ENCODE measurements at regions not wholly inside any gene's neighbourhood (a gene's known extent, or its start where the extent isn't known, plus 50 kb on each side); places are given as distances from the start of the nearest gene placed in this dataset.

- TF ChIP-seq SP1 (IDR thresholded peaks at IDR 0.05) (no peak), REST (IDR thresholded peaks at IDR 0.05) (no peak), CTCF (IDR thresholded peaks at IDR 0.05; ENCODE audit: low read depth, low read length, missing input control) (no peak), ATF3 (IDR thresholded peaks at IDR 0.05) (no peak)
Measured at GRCh38 chr7:114050571-114050970, 131.8 kb upstream of the PPP1R3A start.

Measured in liver (tissue), 3 donors.